Liver (tissue), 2 donors: ENCODE measurements at regions not wholly inside any gene's neighbourhood (a gene's known extent, or its start where the extent isn't known, plus 50 kb on each side); places are given as distances from the start of the nearest gene placed in this dataset.

Experiments
- FOXA1 ChIP-seq: IDR thresholded peaks from 2 replicates; pipeline ENCODE4 v1.6.1; 2016; ENCODE audit warnings: antibody characterized with exemption
- YY1 ChIP-seq: IDR thresholded peaks from 2 replicates; pipeline ENCODE4 v1.6.1; 2016; ENCODE audit warnings: antibody characterized with exemption, mild to moderate bottlenecking
- TF ChIP-seq, protein P1 (sequence below): fragments of 150-350 bp; IDR thresholded peaks from 2 replicates; pipeline ENCODE4 v1.5.1; 2017; ENCODE audit warnings: improper control_type of control experiment, low read depth, low read length; ENCODE audit not compliant: missing input control
- TF ChIP-seq, protein P2 (sequence below): IDR thresholded peaks from 2 replicates; pipeline ENCODE4 v1.6.1; 2016; ENCODE audit warnings: antibody characterized with exemption, mild to moderate bottlenecking
- donor health status: healthy.

DNA sequence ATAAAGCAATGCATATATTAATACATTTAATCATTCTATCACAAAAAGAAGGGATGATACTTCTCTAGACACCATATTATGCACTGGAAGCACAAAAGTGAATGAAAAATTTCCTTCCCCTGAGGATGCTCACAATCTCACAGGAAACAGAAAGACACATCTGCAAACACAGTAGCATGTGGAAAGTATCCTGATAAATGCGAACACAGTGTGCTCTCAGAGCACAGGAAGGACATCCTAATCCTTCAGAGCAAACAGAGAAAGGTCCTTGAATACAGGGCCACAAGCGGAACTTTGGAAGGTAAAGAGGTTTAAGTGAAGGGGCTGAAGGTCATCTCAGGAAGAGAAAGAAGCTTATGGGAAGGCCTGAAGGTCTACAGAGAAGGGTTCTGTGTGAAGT, 524.6 kb upstream of the LRRC4C start:
- TF ChIP-seq, protein P1, sequence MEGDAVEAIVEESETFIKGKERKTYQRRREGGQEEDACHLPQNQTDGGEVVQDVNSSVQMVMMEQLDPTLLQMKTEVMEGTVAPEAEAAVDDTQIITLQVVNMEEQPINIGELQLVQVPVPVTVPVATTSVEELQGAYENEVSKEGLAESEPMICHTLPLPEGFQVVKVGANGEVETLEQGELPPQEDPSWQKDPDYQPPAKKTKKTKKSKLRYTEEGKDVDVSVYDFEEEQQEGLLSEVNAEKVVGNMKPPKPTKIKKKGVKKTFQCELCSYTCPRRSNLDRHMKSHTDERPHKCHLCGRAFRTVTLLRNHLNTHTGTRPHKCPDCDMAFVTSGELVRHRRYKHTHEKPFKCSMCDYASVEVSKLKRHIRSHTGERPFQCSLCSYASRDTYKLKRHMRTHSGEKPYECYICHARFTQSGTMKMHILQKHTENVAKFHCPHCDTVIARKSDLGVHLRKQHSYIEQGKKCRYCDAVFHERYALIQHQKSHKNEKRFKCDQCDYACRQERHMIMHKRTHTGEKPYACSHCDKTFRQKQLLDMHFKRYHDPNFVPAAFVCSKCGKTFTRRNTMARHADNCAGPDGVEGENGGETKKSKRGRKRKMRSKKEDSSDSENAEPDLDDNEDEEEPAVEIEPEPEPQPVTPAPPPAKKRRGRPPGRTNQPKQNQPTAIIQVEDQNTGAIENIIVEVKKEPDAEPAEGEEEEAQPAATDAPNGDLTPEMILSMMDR, result no peak
- TF ChIP-seq FOXA1 (no peak), YY1 (no peak)
- TF ChIP-seq, protein P2, sequence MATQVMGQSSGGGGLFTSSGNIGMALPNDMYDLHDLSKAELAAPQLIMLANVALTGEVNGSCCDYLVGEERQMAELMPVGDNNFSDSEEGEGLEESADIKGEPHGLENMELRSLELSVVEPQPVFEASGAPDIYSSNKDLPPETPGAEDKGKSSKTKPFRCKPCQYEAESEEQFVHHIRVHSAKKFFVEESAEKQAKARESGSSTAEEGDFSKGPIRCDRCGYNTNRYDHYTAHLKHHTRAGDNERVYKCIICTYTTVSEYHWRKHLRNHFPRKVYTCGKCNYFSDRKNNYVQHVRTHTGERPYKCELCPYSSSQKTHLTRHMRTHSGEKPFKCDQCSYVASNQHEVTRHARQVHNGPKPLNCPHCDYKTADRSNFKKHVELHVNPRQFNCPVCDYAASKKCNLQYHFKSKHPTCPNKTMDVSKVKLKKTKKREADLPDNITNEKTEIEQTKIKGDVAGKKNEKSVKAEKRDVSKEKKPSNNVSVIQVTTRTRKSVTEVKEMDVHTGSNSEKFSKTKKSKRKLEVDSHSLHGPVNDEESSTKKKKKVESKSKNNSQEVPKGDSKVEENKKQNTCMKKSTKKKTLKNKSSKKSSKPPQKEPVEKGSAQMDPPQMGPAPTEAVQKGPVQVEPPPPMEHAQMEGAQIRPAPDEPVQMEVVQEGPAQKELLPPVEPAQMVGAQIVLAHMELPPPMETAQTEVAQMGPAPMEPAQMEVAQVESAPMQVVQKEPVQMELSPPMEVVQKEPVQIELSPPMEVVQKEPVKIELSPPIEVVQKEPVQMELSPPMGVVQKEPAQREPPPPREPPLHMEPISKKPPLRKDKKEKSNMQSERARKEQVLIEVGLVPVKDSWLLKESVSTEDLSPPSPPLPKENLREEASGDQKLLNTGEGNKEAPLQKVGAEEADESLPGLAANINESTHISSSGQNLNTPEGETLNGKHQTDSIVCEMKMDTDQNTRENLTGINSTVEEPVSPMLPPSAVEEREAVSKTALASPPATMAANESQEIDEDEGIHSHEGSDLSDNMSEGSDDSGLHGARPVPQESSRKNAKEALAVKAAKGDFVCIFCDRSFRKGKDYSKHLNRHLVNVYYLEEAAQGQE, result no peak
